ENCODE measurements at regions not wholly inside any gene's neighbourhood (a gene's known extent, or its start where the extent isn't known, plus 50 kb on each side); places are given as distances from the start of the nearest gene placed in this dataset.

- TF ChIP-seq POLR2AphosphoS5 (IDR thresholded peaks at IDR 0.05) = no peak
- no peak for TF ChIP-seq CTCF (IDR thresholded peaks at IDR 0.05)
- no peak for TF ChIP-seq POLR2A (IDR thresholded peaks at IDR 0.05)
- TF ChIP-seq EP300 (IDR thresholded peaks at IDR 0.05) = no peak
Measured at GRCh38 chr3:72263223-72263990, 478.5 kb upstream of the PROK2 start.

Measured in gastroesophageal sphincter (tissue), 3 donors.